GM18520 (cell line): ENCODE measurements at regions not wholly inside any gene's neighbourhood (a gene's known extent, or its start where the extent isn't known, plus 50 kb on each side); places are given as distances from the start of the nearest gene placed in this dataset.

ENCODE experiments used
- ATAC-seq: cut with Tn5 transposase; IDR thresholded peaks from one replicate; pipeline ENCODE4 v1.9.1; 2021; ENCODE audit not compliant: unreplicated experiment

GRCh38 chr5:124102486-124102885, 590.5 kb downstream of the CSNK1G3 start:
- ATAC-seq = no peak

GRCh38 chr5:124093658-124094057, 581.7 kb downstream of the CSNK1G3 start:
- ATAC-seq = no peak

GRCh38 chr5:124090115-124090514, 578.1 kb downstream of the CSNK1G3 start:
- ATAC-seq = no peak

GRCh38 chr5:124089578-124089977, 577.6 kb downstream of the CSNK1G3 start:
- ATAC-seq = no peak

GRCh38 chr5:124088289-124089032, 576.5 kb downstream of the CSNK1G3 start:
- ATAC-seq = no peak

GRCh38 chr5:124087752-124088151, 575.8 kb downstream of the CSNK1G3 start:
- ATAC-seq = no peak

GRCh38 chr5:124080256-124080655, 568.3 kb downstream of the CSNK1G3 start:
- ATAC-seq = no peak

GRCh38 chr5:124079062-124079461, 567.1 kb downstream of the CSNK1G3 start:
- no peak for ATAC-seq

- no peak for ATAC-seq
Observed at GRCh38 chr5:124074500-124074899, 562.5 kb downstream of the CSNK1G3 start.

GRCh38 chr5:124072570-124072969, 560.6 kb downstream of the CSNK1G3 start:
- no peak for ATAC-seq

- no peak for ATAC-seq
Observed at GRCh38 chr5:124071039-124071438, 559.1 kb downstream of the CSNK1G3 start.

GRCh38 chr5:124065508-124065907, 553.5 kb downstream of the CSNK1G3 start:
- no peak for ATAC-seq

GRCh38 chr5:124064956-124065355, 553.0 kb downstream of the CSNK1G3 start:
- ATAC-seq = no peak

GRCh38 chr5:124061663-124062062, 549.7 kb downstream of the CSNK1G3 start:
- ATAC-seq = no peak

GRCh38 chr5:124061068-124061430, 549.1 kb downstream of the CSNK1G3 start:
- ATAC-seq = no peak

- ATAC-seq = no peak
Observed at GRCh38 chr5:124060413-124061067, 548.6 kb downstream of the CSNK1G3 start.

GRCh38 chr5:124060011-124060410, 548.0 kb downstream of the CSNK1G3 start:
- ATAC-seq = no peak

- no peak for ATAC-seq
Observed at GRCh38 chr5:124059200-124059599, 547.2 kb downstream of the CSNK1G3 start.

- no peak for ATAC-seq
Observed at GRCh38 chr5:124057724-124058231, 545.8 kb downstream of the CSNK1G3 start.

- peak; percentile 30 for ATAC-seq
Observed at GRCh38 chr5:124056991-124057723, 545.2 kb downstream of the CSNK1G3 start.

GRCh38 chr5:124056326-124056990, 544.5 kb downstream of the CSNK1G3 start:
- peak; percentile 77 for ATAC-seq
